Esophagus squamous epithelium (tissue), 4 donors: ENCODE measurements at regions not wholly inside any gene's neighbourhood (a gene's known extent, or its start where the extent isn't known, plus 50 kb on each side); places are given as distances from the start of the nearest gene placed in this dataset.

ENCODE experiments used
- POLR2A ChIP-seq, 4 donors: fragments of 450-650 bp; IDR thresholded peaks; one replicate each; pipeline ENCODE4 v1.6.1; 2017; ENCODE audit warnings: antibody characterized with exemption in 4 of 4, mild to moderate bottlenecking in 4 of 4, moderate library complexity in 3 of 4
- TF ChIP-seq, protein P1 (sequence below), 6 experiments: fragments of 450-650 bp in 4 of 6; fragments of 200-600 bp in 2 of 6; sonication (generic) in 2 of 6; IDR thresholded peaks; one replicate each; pipeline ENCODE4 v1.5.1; 2016 to 2019; ENCODE audit warnings: antibody characterized with exemption in 6 of 6, mild to moderate bottlenecking in 4 of 6, moderate library complexity in 4 of 6

DNA sequence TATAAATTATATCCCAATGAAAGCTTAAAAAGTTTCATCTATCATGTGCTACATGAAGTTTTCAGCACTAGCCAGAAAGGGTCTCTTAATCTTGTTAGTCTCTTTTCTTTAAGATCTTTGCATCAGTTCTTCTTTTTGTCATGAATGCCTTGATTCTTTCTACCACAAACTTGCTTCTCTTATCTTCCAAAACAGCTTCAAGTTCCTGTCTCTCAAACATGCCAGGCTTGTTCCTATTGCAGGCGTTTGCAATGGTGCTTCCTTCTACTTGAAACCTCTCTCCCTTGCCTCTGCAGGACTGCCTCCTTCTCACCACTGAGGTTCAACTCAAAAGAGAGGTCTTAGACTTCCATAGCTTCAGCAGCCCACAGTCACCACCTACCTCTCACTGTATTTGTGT is 104.3 kb upstream of the FRMD4B start:
- TF ChIP-seq POLR2A (IDR thresholded peaks at IDR 0.05), result no peak
- TF ChIP-seq, protein P1, sequence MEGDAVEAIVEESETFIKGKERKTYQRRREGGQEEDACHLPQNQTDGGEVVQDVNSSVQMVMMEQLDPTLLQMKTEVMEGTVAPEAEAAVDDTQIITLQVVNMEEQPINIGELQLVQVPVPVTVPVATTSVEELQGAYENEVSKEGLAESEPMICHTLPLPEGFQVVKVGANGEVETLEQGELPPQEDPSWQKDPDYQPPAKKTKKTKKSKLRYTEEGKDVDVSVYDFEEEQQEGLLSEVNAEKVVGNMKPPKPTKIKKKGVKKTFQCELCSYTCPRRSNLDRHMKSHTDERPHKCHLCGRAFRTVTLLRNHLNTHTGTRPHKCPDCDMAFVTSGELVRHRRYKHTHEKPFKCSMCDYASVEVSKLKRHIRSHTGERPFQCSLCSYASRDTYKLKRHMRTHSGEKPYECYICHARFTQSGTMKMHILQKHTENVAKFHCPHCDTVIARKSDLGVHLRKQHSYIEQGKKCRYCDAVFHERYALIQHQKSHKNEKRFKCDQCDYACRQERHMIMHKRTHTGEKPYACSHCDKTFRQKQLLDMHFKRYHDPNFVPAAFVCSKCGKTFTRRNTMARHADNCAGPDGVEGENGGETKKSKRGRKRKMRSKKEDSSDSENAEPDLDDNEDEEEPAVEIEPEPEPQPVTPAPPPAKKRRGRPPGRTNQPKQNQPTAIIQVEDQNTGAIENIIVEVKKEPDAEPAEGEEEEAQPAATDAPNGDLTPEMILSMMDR (IDR thresholded peaks at IDR 0.05), result no peak
